NT2/D1 (cell line): ENCODE measurements at regions not wholly inside any gene's neighbourhood (a gene's known extent, or its start where the extent isn't known, plus 50 kb on each side); places are given as distances from the start of the nearest gene placed in this dataset.

Experiments
- YY1 ChIP-seq: IDR thresholded peaks from 2 replicates; pipeline ENCODE4 v1.6.1; 2011; ENCODE audit not compliant: insufficient read length, insufficient read depth
- ZNF274 ChIP-seq: IDR thresholded peaks from 2 replicates; pipeline ENCODE4 v1.6.1; 2011; ENCODE audit warnings: mild to moderate bottlenecking, low read depth, low read length

- no peak for TF ChIP-seq ZNF274
- TF ChIP-seq YY1: no peak
Observed at GRCh38 chr3:146845361-146845760, 240.2 kb upstream of the PLSCR5 start.
